ENCODE measurements at regions not wholly inside any gene's neighbourhood (a gene's known extent, or its start where the extent isn't known, plus 50 kb on each side); places are given as distances from the start of the nearest gene placed in this dataset.
"Not testable (repeated sequence)": the region's sequence is repeated elsewhere in the genome, so short reads cannot be mapped to it uniquely, and the experiment has no call there.

GRCh38 chr6:60750353-60751081 lies 1535.5 kb downstream of the KHDRBS2 start:
- WGBS (ENCODE audit: insufficient coverage, insufficient read length): no CpG with 5 or more reads among the region's 7 CpGs
- not testable (repeated sequence) for DNase-seq (ENCODE audit: low read depth, low spot score); H3K4me1 ChIP-seq (ENCODE audit: control insufficient read depth, insufficient read depth, low read length); H3K36me3 ChIP-seq (ENCODE audit: control insufficient read depth, insufficient read depth, low read length); H3K27ac ChIP-seq (ENCODE audit: low read length); H3K4me3 ChIP-seq (ENCODE audit: low read length); H3K27me3 ChIP-seq (ENCODE audit: control insufficient read depth, insufficient read depth, low read length); H3K9me3 ChIP-seq (ENCODE audit: control insufficient read depth, insufficient read depth, low read length)

GRCh38 chr6:60747765-60748556 lies 1538.1 kb downstream of the KHDRBS2 start:
- not testable (repeated sequence) for H3K27ac ChIP-seq (ENCODE audit: low read length); H3K27me3 ChIP-seq (ENCODE audit: control insufficient read depth, insufficient read depth, low read length)

GRCh38 chr6:60737764-60738425 lies 1548.1 kb downstream of the KHDRBS2 start:
- H3K36me3 ChIP-seq (ENCODE audit: control insufficient read depth, insufficient read depth, low read length); H3K9me3 ChIP-seq (ENCODE audit: control insufficient read depth, insufficient read depth, low read length); H3K4me3 ChIP-seq (ENCODE audit: low read length); H3K27ac ChIP-seq (ENCODE audit: low read length); H3K27me3 ChIP-seq (ENCODE audit: control insufficient read depth, insufficient read depth, low read length); H3K4me1 ChIP-seq (ENCODE audit: control insufficient read depth, insufficient read depth, low read length); DNase-seq (ENCODE audit: low read depth, low spot score): not testable (repeated sequence)
- no CpG with 5 or more reads among the region's 2 CpGs for WGBS (ENCODE audit: insufficient coverage, insufficient read length)

More at GRCh38 chr6:60747765-60748556, 1538.1 kb downstream of the KHDRBS2 start:
- H3K4me3 ChIP-seq (ENCODE audit: low read length); H3K36me3 ChIP-seq (ENCODE audit: control insufficient read depth, insufficient read depth, low read length); H3K4me1 ChIP-seq (ENCODE audit: control insufficient read depth, insufficient read depth, low read length); DNase-seq (ENCODE audit: low read depth, low spot score); H3K9me3 ChIP-seq (ENCODE audit: control insufficient read depth, insufficient read depth, low read length): not testable (repeated sequence)
- no CpG with 5 or more reads among the region's 2 CpGs for WGBS (ENCODE audit: insufficient coverage, insufficient read length)

- not testable (repeated sequence) for H3K27me3 ChIP-seq (ENCODE audit: control insufficient read depth, insufficient read depth, low read length); H3K9me3 ChIP-seq (ENCODE audit: control insufficient read depth, insufficient read depth, low read length); DNase-seq (ENCODE audit: low read depth, low spot score); H3K36me3 ChIP-seq (ENCODE audit: control insufficient read depth, insufficient read depth, low read length); H3K4me3 ChIP-seq (ENCODE audit: low read length); H3K4me1 ChIP-seq (ENCODE audit: control insufficient read depth, insufficient read depth, low read length); H3K27ac ChIP-seq (ENCODE audit: low read length)
- WGBS (ENCODE audit: insufficient coverage, insufficient read length): no CpG with 5 or more reads among the region's 6 CpGs
These were observed 1548.7 kb downstream of the KHDRBS2 start for GRCh38 chr6:60737315-60737714.

GRCh38 chr6:60723935-60724334 lies 1562.1 kb downstream of the KHDRBS2 start:
- H3K27me3 ChIP-seq (ENCODE audit: control insufficient read depth, insufficient read depth, low read length); H3K9me3 ChIP-seq (ENCODE audit: control insufficient read depth, insufficient read depth, low read length); H3K27ac ChIP-seq (ENCODE audit: low read length); H3K4me3 ChIP-seq (ENCODE audit: low read length); DNase-seq (ENCODE audit: low read depth, low spot score); H3K36me3 ChIP-seq (ENCODE audit: control insufficient read depth, insufficient read depth, low read length); H3K4me1 ChIP-seq (ENCODE audit: control insufficient read depth, insufficient read depth, low read length): not testable (repeated sequence)
- WGBS (ENCODE audit: insufficient coverage, insufficient read length): no CpG with 5 or more reads among the region's 5 CpGs

- H3K9me3 ChIP-seq (ENCODE audit: control insufficient read depth, insufficient read depth, low read length): no peaks in the 10 kb centered on the region
- no CpG with 5 or more reads among the region's 4 CpGs for WGBS (ENCODE audit: insufficient coverage, insufficient read length)
- H3K36me3 ChIP-seq (ENCODE audit: control insufficient read depth, insufficient read depth, low read length): no peaks in the 10 kb centered on the region
- no peak for DNase-seq (ENCODE audit: low read depth, low spot score)
- H3K4me3 ChIP-seq (ENCODE audit: low read length): no peak overlapping the region
- no peaks in the 10 kb centered on the region for H3K4me1 ChIP-seq (ENCODE audit: control insufficient read depth, insufficient read depth, low read length)
- no peak overlapping the region for H3K27ac ChIP-seq (ENCODE audit: low read length)
- H3K27me3 ChIP-seq (ENCODE audit: control insufficient read depth, insufficient read depth, low read length): no peaks in the 10 kb centered on the region
These were observed 1590.8 kb downstream of the KHDRBS2 start for GRCh38 chr6:60695232-60695631.

- WGBS (ENCODE audit: insufficient coverage, insufficient read length): no CpG with 5 or more reads among the region's 1 CpG
- H3K4me1 ChIP-seq (ENCODE audit: control insufficient read depth, insufficient read depth, low read length): no peaks in the 10 kb centered on the region
- no peaks in the 10 kb centered on the region for H3K9me3 ChIP-seq (ENCODE audit: control insufficient read depth, insufficient read depth, low read length)
- no peak for DNase-seq (ENCODE audit: low read depth, low spot score)
- no peaks in the 10 kb centered on the region for H3K27me3 ChIP-seq (ENCODE audit: control insufficient read depth, insufficient read depth, low read length)
- no peak overlapping the region for H3K27ac ChIP-seq (ENCODE audit: low read length)
- H3K36me3 ChIP-seq (ENCODE audit: control insufficient read depth, insufficient read depth, low read length): no peaks in the 10 kb centered on the region
- H3K4me3 ChIP-seq (ENCODE audit: low read length): no peak overlapping the region
These were observed 1598.9 kb downstream of the KHDRBS2 start for GRCh38 chr6:60687085-60687484.

- no peaks in the 10 kb centered on the region for H3K9me3 ChIP-seq (ENCODE audit: control insufficient read depth, insufficient read depth, low read length)
- no peaks in the 10 kb centered on the region for H3K27me3 ChIP-seq (ENCODE audit: control insufficient read depth, insufficient read depth, low read length)
- DNase-seq (ENCODE audit: low read depth, low spot score): no peak
- H3K27ac ChIP-seq (ENCODE audit: low read length): no peak overlapping the region
- no peak overlapping the region for H3K4me3 ChIP-seq (ENCODE audit: low read length)
- H3K4me1 ChIP-seq (ENCODE audit: control insufficient read depth, insufficient read depth, low read length): no peaks in the 10 kb centered on the region
- no peaks in the 10 kb centered on the region for H3K36me3 ChIP-seq (ENCODE audit: control insufficient read depth, insufficient read depth, low read length)
These were observed 1604.2 kb downstream of the KHDRBS2 start for GRCh38 chr6:60681806-60682205.

- Histone ChIP-seq H3K27ac (ENCODE audit: low read length) (no peak overlapping the region), H3K27me3 (ENCODE audit: control insufficient read depth, insufficient read depth, low read length) (no peaks in the 10 kb centered on the region), H3K9me3 (ENCODE audit: control insufficient read depth, insufficient read depth, low read length) (no peaks in the 10 kb centered on the region), H3K4me1 (ENCODE audit: control insufficient read depth, insufficient read depth, low read length) (no peaks in the 10 kb centered on the region), H3K36me3 (ENCODE audit: control insufficient read depth, insufficient read depth, low read length) (no peaks in the 10 kb centered on the region), H3K4me3 (ENCODE audit: low read length) (no peak overlapping the region)
- no CpG with 5 or more reads among the region's 2 CpGs for WGBS (ENCODE audit: insufficient coverage, insufficient read length)
- DNase-seq (ENCODE audit: low read depth, low spot score): no peak
These were observed 1606.8 kb downstream of the KHDRBS2 start for GRCh38 chr6:60679175-60679574.

GRCh38 chr6:60671369-60671768 lies 1614.7 kb downstream of the KHDRBS2 start:
- no peak overlapping the region for H3K4me3 ChIP-seq (ENCODE audit: low read length)
- no peaks in the 10 kb centered on the region for H3K27me3 ChIP-seq (ENCODE audit: control insufficient read depth, insufficient read depth, low read length)
- DNase-seq (ENCODE audit: low read depth, low spot score): no peak
- H3K9me3 ChIP-seq (ENCODE audit: control insufficient read depth, insufficient read depth, low read length): no peaks in the 10 kb centered on the region
- H3K27ac ChIP-seq (ENCODE audit: low read length): no peak overlapping the region
- no peaks in the 10 kb centered on the region for H3K4me1 ChIP-seq (ENCODE audit: control insufficient read depth, insufficient read depth, low read length)
- no peaks in the 10 kb centered on the region for H3K36me3 ChIP-seq (ENCODE audit: control insufficient read depth, insufficient read depth, low read length)

Data from iPS DF 6.9 (cell line).